NB4 (cell line): ENCODE measurements at regions not wholly inside any gene's neighbourhood (a gene's known extent, or its start where the extent isn't known, plus 50 kb on each side); places are given as distances from the start of the nearest gene placed in this dataset.

Experiments
- POLR2A ChIP-seq: IDR thresholded peaks from 2 replicates; pipeline ENCODE4 v1.6.1; 2011; ENCODE audit warnings: mild to moderate bottlenecking; ENCODE audit not compliant: insufficient read length; ENCODE audit errors: extremely low read depth
- TF ChIP-seq, protein P1 (sequence below): IDR thresholded peaks from one replicate; pipeline ENCODE4 v1.5.1; 2012; ENCODE audit warnings: low read depth, low read length
- TF ChIP-seq, protein P2 (sequence below): IDR thresholded peaks from 2 replicates; pipeline ENCODE4 v1.6.1; 2011; ENCODE audit warnings: low read depth, low read length

DNA sequence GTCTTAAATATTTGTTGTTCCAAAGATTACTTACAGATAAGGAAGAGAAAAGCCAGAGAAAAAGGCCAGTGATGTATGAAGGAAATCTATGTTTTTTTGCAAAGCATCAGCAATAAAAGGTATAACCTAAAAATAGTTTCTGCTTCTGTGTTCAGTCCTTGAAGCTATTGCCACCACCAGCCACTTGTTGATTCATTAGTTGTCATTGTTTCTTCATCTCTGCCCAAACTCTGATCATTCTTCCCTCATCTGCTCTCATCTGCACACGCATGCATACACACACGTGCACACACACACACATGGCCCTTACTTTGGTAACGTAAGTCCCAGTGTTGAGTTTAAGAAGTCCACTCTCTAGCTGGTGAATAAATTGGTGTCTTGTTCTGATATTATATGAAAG lies 540.7 kb downstream of the GATA3 start:
- TF ChIP-seq, protein P1, sequence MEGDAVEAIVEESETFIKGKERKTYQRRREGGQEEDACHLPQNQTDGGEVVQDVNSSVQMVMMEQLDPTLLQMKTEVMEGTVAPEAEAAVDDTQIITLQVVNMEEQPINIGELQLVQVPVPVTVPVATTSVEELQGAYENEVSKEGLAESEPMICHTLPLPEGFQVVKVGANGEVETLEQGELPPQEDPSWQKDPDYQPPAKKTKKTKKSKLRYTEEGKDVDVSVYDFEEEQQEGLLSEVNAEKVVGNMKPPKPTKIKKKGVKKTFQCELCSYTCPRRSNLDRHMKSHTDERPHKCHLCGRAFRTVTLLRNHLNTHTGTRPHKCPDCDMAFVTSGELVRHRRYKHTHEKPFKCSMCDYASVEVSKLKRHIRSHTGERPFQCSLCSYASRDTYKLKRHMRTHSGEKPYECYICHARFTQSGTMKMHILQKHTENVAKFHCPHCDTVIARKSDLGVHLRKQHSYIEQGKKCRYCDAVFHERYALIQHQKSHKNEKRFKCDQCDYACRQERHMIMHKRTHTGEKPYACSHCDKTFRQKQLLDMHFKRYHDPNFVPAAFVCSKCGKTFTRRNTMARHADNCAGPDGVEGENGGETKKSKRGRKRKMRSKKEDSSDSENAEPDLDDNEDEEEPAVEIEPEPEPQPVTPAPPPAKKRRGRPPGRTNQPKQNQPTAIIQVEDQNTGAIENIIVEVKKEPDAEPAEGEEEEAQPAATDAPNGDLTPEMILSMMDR = no peak
- TF ChIP-seq, protein P2, sequence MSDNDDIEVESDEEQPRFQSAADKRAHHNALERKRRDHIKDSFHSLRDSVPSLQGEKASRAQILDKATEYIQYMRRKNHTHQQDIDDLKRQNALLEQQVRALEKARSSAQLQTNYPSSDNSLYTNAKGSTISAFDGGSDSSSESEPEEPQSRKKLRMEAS = no peak
- no peak for TF ChIP-seq POLR2A
